Mononuclear cell (primary cell): ENCODE measurements at regions not wholly inside any gene's neighbourhood (a gene's known extent, or its start where the extent isn't known, plus 50 kb on each side); places are given as distances from the start of the nearest gene placed in this dataset.

Source experiments
- H3K27me3 ChIP-seq: 2 replicates; pipeline ENCODE4 v1.6.0; 2011; ENCODE audit warnings: low read length, control low read depth; ENCODE audit not compliant: insufficient read depth
- H3K4me1 ChIP-seq: 2 replicates; pipeline ENCODE4 v1.5.1; 2011; ENCODE audit warnings: mild to moderate bottlenecking, low read length, control low read depth; ENCODE audit not compliant: insufficient read depth
- H3K4me3 ChIP-seq: 2 replicates; pipeline ENCODE4 v1.5.1; 2011; ENCODE audit warnings: mild to moderate bottlenecking, low read length, moderate library complexity
- H3K9me3 ChIP-seq: 2 replicates; pipeline ENCODE4 v1.5.1; 2011; ENCODE audit warnings: low read depth, mild to moderate bottlenecking, control low read depth, low read length

DNA sequence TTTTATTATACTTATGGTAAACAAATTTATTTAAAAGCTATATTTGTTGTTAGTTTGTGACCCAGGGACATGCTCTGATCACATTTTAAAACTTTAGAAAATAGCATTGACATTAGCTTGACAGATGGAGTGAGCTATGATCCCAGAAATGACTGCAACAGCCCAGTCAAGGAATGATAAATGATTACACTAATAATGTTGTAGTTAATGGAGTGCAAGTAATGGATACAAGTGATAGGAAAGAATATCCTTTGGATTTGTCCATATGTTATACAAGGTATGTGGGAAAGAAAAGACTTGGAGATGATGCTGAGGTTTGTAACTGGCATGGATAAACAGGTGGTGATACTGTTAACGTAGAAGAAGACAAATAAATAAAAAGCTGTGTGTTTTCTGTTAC lies 1908.7 kb downstream of the MRPL39 start:
- H3K9me3 ChIP-seq = no peaks in the 10 kb centered on the region
- no peaks in the 10 kb centered on the region for H3K27me3 ChIP-seq
- H3K4me1 ChIP-seq = no peaks in the 10 kb centered on the region
- H3K4me3 ChIP-seq = no peak overlapping the region

DNA sequence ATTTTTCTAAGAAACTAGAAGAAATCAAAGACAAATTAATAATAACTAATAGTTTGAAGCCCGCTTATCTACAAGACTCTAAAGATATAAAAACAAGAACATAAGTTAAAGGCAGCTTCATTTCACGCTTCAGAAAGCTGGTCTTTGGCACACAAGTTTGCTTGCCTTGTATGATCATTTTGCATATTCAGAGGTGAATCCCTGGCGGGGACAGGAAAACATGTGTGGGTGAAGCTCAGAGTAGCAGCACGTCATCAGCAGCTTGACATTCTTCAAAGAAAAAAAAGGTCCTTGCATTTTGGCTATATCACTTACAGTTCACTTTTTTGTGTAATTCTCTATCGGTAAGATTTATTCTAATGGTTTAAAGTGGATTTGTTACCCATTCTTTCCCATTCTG lies 1911.8 kb downstream of the MRPL39 start:
- H3K4me3 ChIP-seq = no peak overlapping the region
- H3K4me1 ChIP-seq = no peaks in the 10 kb centered on the region
- no peaks in the 10 kb centered on the region for H3K9me3 ChIP-seq
- H3K27me3 ChIP-seq = no peaks in the 10 kb centered on the region

DNA sequence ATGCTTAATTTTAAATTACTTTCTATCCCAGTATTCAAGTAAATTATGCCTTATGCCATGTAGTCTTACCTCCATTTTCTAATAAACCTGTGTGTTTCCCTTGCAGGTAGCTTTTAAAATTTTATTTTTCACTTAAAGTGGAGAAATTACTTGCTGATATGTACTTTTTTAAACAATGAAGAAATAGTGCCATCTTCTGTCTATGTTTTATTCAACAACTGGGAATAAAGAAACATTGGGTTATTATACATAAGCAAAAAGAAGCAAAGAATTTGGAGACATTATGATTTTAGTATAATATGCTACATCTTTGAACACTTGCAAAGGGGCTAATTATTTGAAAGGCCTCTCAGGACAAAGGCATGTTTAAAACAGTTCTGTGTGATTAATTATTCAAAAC lies 1912.9 kb downstream of the MRPL39 start:
- H3K4me1 ChIP-seq = no peaks in the 10 kb centered on the region
- no peaks in the 10 kb centered on the region for H3K9me3 ChIP-seq
- no peaks in the 10 kb centered on the region for H3K27me3 ChIP-seq
- H3K4me3 ChIP-seq = no peak overlapping the region

DNA sequence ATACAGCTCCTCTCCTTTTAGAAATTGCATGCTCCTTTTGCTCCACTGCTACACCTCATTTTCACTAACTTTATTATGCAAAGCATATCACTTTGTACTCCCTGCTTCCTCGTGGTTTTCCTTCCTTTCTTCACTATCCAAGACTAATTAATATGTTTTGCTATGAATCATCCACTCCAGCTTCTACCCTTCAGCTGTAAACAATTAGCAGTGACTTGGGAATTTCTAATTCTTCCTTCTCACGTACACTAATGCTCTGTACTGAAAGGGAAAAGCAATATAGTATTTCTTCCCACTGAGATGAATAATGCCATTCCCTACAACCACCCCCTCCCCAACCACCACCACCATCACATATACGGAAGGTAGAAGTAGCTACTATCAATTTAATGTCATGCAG lies 1917.0 kb downstream of the MRPL39 start:
- Histone ChIP-seq H3K4me3 (no peak overlapping the region), H3K4me1 (no peaks in the 10 kb centered on the region), H3K9me3 (no peaks in the 10 kb centered on the region), H3K27me3 (no peaks in the 10 kb centered on the region)

DNA sequence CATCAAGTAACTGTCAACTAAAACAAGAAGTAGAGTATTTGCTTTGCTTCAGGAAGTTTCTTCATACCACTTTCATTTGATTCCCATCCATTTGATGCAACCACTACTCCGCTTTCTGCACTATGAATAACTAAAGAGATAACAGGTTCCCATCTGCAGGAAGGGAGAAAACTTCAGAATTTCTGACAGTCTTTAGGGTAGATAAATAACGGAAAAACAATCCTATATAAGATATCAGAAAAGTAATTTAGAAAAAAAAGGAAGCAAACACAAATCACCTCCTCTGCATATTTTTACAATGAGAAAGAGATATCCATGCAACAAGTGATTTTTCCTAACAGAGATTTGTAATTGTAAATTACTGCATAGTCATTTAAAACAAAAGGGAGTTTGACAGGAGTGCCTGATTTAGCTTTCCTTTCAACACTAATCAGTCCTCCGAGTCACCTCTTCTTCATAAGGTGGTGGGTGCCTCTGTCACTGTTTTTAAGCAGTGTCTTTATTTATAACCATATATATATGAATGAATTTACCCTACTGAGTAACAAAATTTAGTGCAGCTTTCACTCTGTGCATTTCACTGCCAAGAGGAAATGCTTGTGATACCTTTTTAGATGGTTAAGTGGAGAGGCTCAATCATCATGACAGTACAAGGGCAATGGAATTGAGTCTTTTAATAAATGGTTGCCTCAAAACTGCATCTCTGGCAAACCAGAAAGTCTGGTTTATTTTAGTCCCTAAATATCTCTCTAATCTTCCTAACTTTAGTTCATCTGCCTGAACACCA lies 1920.4 kb downstream of the MRPL39 start:
- Histone ChIP-seq H3K4me3 (no peak overlapping the region), H3K9me3 (no peaks in the 10 kb centered on the region), H3K27me3 (no peaks in the 10 kb centered on the region), H3K4me1 (no peaks in the 10 kb centered on the region)

DNA sequence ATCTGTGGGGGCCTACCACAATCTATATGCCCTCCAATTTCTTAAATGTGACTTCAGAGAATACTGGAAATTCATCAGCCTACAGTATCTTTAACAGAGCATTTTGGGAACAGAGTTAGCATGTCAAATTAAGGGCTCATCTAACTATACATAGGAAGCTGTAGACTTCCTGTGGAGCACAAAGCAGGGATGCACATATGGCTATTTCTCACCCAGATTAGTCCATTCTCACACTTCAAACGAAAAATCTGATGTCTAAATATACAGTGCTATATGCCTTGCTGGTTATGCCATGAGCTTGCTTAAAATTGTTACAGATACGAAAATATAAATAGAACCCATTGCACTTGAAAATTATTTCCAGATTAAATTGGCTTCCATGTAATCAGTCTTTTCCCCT lies 1922.8 kb downstream of the MRPL39 start:
- Histone ChIP-seq H3K9me3 (no peaks in the 10 kb centered on the region), H3K27me3 (no peaks in the 10 kb centered on the region), H3K4me3 (no peak overlapping the region), H3K4me1 (no peaks in the 10 kb centered on the region)

DNA sequence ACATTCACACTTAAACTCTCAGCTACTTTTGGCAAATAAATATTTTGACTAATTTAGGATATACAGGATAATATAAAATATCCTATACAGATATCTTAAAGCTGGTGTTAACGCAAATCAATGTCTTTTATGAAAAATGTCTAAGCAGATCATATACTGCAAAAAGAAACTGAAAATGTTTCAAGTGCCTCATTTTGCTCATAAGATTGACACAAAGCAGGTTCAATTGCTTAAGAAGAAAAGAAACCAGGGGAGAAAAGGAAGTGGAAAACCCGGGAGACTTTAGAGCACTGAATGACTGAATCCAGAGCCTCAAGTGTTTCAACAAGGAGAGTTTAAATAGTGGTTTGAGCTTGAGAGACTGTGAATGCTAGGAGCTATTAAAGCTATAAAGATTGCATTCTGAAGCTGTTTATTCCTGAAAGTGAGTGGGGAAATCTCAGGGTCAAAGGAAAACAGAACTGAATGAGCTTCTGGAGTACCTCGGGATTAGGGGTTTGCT lies 1943.0 kb downstream of the MRPL39 start:
- H3K9me3 ChIP-seq = no peaks in the 10 kb centered on the region
- no peaks in the 10 kb centered on the region for H3K27me3 ChIP-seq
- no peak overlapping the region for H3K4me3 ChIP-seq
- no peaks in the 10 kb centered on the region for H3K4me1 ChIP-seq

DNA sequence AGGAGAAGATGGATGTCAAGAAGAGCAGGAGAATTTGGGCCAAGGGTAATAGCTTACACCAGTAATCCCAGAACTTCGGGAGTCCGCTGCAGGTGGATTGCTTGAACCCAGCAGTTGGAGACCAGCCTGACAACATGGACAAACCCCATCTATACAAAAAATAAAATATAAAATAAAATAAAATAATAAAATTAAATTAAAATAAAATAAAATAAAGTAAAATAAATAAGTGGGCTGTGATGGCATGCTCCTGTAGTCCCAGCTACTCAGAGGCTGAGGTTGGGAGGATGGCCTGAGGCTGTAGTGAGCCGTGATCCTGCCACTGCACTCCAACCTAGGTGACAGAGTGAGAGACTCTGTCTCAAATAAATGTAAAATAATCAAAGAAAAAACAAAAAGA lies 1946.7 kb downstream of the MRPL39 start:
- Histone ChIP-seq H3K4me3 (no peak overlapping the region), H3K4me1 (no peaks in the 10 kb centered on the region), H3K9me3 (no peaks in the 10 kb centered on the region), H3K27me3 (no peaks in the 10 kb centered on the region)

DNA sequence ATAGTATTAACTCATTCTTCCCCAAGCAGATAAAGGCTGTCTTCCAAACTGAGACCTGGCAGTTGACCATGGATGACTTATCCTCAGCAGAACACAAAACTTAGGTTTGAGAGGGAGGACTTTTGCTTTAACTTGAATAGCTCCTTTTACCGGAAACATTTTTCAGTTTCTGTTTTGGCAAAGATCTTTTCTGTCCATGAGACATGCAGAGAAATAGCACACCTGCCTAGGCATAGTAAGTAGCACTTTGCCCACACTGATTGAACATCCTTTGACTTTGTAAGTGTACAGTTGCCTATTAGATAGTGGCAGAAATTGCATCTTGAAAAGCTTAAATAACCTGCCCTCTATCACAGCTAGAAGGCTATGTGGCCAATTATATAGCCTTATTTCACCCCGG lies 1962.5 kb downstream of the MRPL39 start:
- Histone ChIP-seq H3K4me3 (no peak overlapping the region), H3K9me3 (no peaks in the 10 kb centered on the region), H3K27me3 (no peaks in the 10 kb centered on the region), H3K4me1 (no peaks in the 10 kb centered on the region)

DNA sequence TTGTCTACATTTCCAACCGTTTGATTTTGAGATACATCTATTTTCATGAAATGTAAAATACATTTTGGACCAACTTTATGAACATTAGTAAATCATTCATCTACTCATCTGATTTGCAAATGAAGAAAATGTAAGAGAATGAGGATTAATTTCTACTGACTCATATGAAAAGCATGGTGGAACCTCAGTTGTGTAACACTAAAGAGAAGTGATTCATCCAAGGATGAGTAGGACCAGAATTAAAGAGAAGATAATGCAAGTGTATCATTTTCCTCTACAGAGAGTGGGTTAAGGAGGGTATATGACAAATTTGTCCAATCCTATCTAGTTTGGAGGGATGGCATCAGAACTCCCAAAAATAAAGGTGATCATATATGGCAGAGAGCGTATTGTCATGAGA lies 1967.6 kb downstream of the MRPL39 start:
- Histone ChIP-seq H3K4me3 (no peak overlapping the region), H3K27me3 (no peaks in the 10 kb centered on the region), H3K4me1 (no peaks in the 10 kb centered on the region), H3K9me3 (no peaks in the 10 kb centered on the region)

DNA sequence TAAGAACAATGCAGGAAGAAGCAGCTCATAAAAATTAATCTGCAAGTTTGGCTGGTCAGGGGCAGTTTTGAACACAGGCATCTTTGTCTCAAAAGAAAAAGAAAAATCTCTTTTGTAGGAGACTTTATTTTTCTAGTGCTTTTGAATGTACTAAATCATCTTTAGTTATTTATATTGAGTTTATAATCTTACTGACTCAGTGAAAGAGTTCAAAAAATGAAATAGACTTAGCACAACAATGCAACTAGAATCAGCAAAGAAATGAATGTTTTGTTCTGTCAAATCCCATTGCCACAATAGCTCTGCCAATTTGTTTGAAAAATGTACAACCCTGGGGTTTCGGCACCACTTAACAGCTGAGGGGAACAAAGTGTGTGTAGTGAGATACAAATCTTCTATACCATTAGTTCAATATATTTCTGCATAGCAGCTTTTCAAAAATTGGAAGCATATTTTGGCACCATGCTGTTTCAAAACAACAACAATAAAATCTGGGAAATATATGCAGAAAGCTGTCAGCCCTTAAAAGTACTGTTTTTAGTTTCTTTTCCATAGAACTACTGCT lies 1969.1 kb downstream of the MRPL39 start:
- no peak overlapping the region for H3K4me3 ChIP-seq

DNA sequence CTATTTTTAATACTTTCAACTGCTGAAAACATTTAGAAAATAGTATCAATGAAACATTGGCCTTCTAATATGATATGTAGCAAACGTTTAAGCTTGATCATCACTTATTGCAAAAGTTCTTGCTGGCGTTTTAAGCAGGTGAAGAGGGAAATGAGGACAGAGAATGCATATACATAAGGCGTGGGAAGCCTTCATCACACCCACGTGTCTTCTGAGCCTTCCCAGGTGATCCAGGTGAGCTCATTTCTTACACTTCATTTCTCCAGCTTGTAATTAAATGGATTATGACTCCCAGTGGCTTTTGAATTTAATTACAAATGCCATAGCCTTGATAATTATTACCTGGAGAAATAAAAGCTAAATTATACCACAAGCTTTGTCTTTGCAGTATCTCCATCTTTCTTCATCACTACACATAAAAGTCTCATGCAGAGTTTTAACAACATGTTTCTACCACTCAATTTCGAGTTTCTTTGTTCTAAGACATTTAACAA lies 1973.8 kb downstream of the MRPL39 start:
- H3K4me3 ChIP-seq = no peak overlapping the region
- H3K4me1 ChIP-seq = no peaks in the 10 kb centered on the region
- H3K27me3 ChIP-seq = no peaks in the 10 kb centered on the region
- no peaks in the 10 kb centered on the region for H3K9me3 ChIP-seq

More for the DNA sequence above, 1969.1 kb downstream of the MRPL39 start:
- Histone ChIP-seq H3K27me3 (no peaks in the 10 kb centered on the region), H3K9me3 (no peaks in the 10 kb centered on the region), H3K4me1 (no peaks in the 10 kb centered on the region)

DNA sequence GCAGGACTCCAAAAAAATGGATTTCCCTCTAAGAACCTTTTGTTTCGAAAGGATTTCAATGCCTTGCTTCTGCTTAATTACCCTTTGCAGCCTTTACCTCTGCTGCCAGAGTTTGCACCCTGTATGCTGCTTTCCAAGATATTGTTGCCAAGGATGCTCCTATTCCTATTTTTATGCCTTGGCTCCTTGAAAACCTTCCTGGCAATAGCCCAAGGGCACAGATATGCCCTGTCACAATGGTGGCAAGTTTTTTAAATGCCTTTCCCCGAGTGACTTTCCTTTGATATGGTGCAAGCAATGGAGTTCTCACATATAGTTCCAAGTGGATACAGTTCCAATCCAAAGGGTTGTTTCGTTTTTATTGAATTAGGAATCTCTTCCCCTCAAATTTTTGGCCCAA lies 1983.0 kb downstream of the MRPL39 start:
- H3K27me3 ChIP-seq = no peaks in the 10 kb centered on the region
- H3K4me1 ChIP-seq = no peaks in the 10 kb centered on the region
- H3K9me3 ChIP-seq = no peaks in the 10 kb centered on the region
- no peak overlapping the region for H3K4me3 ChIP-seq

DNA sequence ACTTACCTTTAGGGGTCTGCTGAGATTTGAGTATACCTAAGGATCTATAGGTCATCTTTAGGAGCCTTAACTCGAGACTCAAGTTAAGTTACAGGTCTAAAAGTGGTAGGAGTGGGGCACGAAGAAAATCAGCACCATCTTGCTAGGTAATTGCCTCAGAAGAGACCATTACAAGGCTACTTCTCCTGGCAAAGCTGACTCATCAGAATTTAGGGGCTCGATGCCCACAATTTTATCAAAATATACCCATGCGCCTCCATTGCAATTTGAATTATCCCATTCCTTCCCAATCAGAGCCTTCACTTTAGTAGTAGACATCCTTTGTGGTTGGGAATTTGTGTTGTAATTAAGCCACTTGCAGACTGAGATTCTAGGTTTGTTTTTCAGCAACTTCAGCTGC lies 1994.3 kb downstream of the MRPL39 start:
- Histone ChIP-seq H3K27me3 (no peaks in the 10 kb centered on the region), H3K4me1 (no peaks in the 10 kb centered on the region), H3K4me3 (no peak overlapping the region), H3K9me3 (no peaks in the 10 kb centered on the region)

DNA sequence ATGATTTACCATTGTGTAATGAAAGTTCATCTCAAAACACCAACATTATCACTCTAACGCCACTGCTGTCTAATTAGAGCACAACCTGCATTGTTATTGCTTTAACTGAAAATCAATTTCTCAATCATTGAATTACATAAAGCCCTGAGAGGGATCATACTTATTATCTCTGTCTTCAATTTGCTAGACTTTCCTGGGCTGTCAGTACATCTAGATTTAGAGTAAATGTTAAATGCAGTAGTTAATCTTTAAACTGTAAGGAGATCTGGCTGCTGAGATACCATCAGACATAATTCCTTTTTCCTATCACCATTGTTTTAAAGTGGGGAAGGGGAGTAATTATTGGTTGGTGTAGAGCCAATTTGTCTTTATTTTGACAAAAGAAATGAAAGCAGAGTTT lies 1995.1 kb downstream of the MRPL39 start:
- H3K27me3 ChIP-seq = no peaks in the 10 kb centered on the region

More for the DNA sequence above, 1995.1 kb downstream of the MRPL39 start:
- H3K4me1 ChIP-seq = no peaks in the 10 kb centered on the region
- H3K4me3 ChIP-seq = no peak overlapping the region
- H3K9me3 ChIP-seq = no peaks in the 10 kb centered on the region
